Endothelial cell of umbilical vein (primary cell): ENCODE measurements at regions not wholly inside any gene's neighbourhood (a gene's known extent, or its start where the extent isn't known, plus 50 kb on each side); places are given as distances from the start of the nearest gene placed in this dataset.

Experiments used
- BruUV-seq: library from RNA; stranded (reverse); fragments of 400-500 nt; replicated peaks from 2 replicates; lab custom pipeline; 2021; lab: Mats Ljungman, UMichigan
- CTCF ChIA-PET: fragments of 300-600, 350-600 bp; sonication (Branson Sonifier 250); formaldehyde crosslinking; loops from one replicate; lab custom pipeline; 2021; ENCODE audit warnings: antibody characterized with exemption, inconsistent platforms; lab: Charles Lee
- POLR2A ChIA-PET: fragments of 300-600, 350-600 bp; sonication (Branson Sonifier 250); formaldehyde crosslinking; loops from one replicate; lab custom pipeline; 2021; ENCODE audit warnings: antibody characterized with exemption, inconsistent platforms; lab: Charles Lee
- DNase-seq: peaks from one replicate; pipeline ENCODE4 v3.0.0-alpha.2; 2011; ENCODE audit warnings: low read depth, low spot score
- FAIRE-seq: peaks from 2 replicates; lab custom pipeline; 2011; peaks lifted over from hg19 to GRCh38; lab: Jason Lieb, UNC
- H2AFZ ChIP-seq: 2 replicates; pipeline ENCODE4 v1.6.0; 2012; ENCODE audit warnings: low read depth, low read length, control low read depth, inconsistent platforms
- H3K27ac ChIP-seq: 2 replicates; pipeline ENCODE4 v1.5.1; 2011; ENCODE audit warnings: low read depth, mild to moderate bottlenecking, control low read depth, low read length, moderate library complexity; ENCODE audit not compliant: insufficient read depth
- H3K27me3 ChIP-seq, 2 experiments: 2 replicates each; pipeline versions ENCODE4 v1.6.0 to v1.6.1; 2011; ENCODE audit warnings: low read length in 2 of 2, mixed read lengths in 1 of 2; ENCODE audit not compliant: control insufficient read depth in 2 of 2, insufficient read depth in 2 of 2
- H3K36me3 ChIP-seq, 2 experiments: 2 replicates in 1 of 2; 3 replicates in 1 of 2; pipeline ENCODE4 v1.5.1; 2011; ENCODE audit warnings: low read length in 2 of 2, mild to moderate bottlenecking in 1 of 2, moderate library complexity in 1 of 2; ENCODE audit not compliant: control insufficient read depth in 2 of 2, insufficient read depth in 2 of 2; ENCODE audit errors: extremely low read depth in 1 of 2
- H3K4me1 ChIP-seq: 3 replicates; pipeline ENCODE4 v1.5.1; 2011; ENCODE audit warnings: mild to moderate bottlenecking, low read length; ENCODE audit not compliant: control insufficient read depth, insufficient read depth; ENCODE audit errors: extremely low read depth
- H3K4me2 ChIP-seq: 2 replicates; pipeline ENCODE4 v1.6.1; 2011; ENCODE audit warnings: low read length, control low read depth, mixed read lengths; ENCODE audit not compliant: insufficient read depth
- H3K4me3 ChIP-seq, 3 experiments: fragments of 200-600 bp in 1 of 3; sonication (generic), shearing (Covaris generic) in 1 of 3; replicated peaks in 1 of 3; 2 replicates each; pipeline ENCODE4 v1.5.1; 2011 to 2016; ENCODE audit warnings: control low read depth in 3 of 3, low read length in 3 of 3, mild to moderate bottlenecking in 2 of 3, inconsistent platforms in 1 of 3, low read depth in 1 of 3, moderate library complexity in 1 of 3; ENCODE audit not compliant: insufficient read depth in 1 of 3
- H3K79me2 ChIP-seq: 2 replicates; pipeline ENCODE4 v1.6.0; 2012; ENCODE audit warnings: low read length, inconsistent platforms; ENCODE audit not compliant: control insufficient read depth, insufficient read depth
- H3K9ac ChIP-seq: replicated peaks from 2 replicates; pipeline ENCODE3; 2011; ENCODE audit warnings: low read length, control low read depth; ENCODE audit not compliant: insufficient read depth; ENCODE audit errors: extremely low read depth
- H3K9me1 ChIP-seq: replicated peaks from 3 replicates; pipeline ENCODE4 v1.6.0; 2011; ENCODE audit warnings: mild to moderate bottlenecking, low read length; ENCODE audit not compliant: control insufficient read depth, insufficient read depth; ENCODE audit errors: extremely low read depth
- H3K9me3 ChIP-seq: replicated peaks from 2 replicates; pipeline ENCODE4 v1.5.1; 2012; ENCODE audit warnings: low read length, inconsistent platforms; ENCODE audit not compliant: control insufficient read depth, insufficient read depth
- H4K20me1 ChIP-seq: replicated peaks from 2 replicates; pipeline ENCODE3; 2011; ENCODE audit warnings: mild to moderate bottlenecking, low read length; ENCODE audit not compliant: control insufficient read depth, insufficient read depth; ENCODE audit errors: extremely low read depth
- EZH2 ChIP-seq: IDR thresholded peaks from 2 replicates; pipeline ENCODE4 v1.6.1; 2012; ENCODE audit warnings: borderline replicate concordance, low read depth, mild to moderate bottlenecking, moderate library complexity, low read length, inconsistent platforms; ENCODE audit not compliant: severe bottlenecking
- FOS ChIP-seq: IDR thresholded peaks from 2 replicates; pipeline ENCODE4 v1.6.1; 2011; ENCODE audit warnings: mild to moderate bottlenecking, low read length, moderate library complexity, borderline replicate concordance; ENCODE audit not compliant: insufficient read depth
- GATA2 ChIP-seq: IDR thresholded peaks from 2 replicates; pipeline ENCODE4 v1.7.0; 2011; ENCODE audit warnings: low read depth, mild to moderate bottlenecking, moderate library complexity, mixed read lengths, low read length; ENCODE audit not compliant: insufficient read length, insufficient read depth
- JUN ChIP-seq: IDR thresholded peaks from 2 replicates; pipeline ENCODE4 v1.6.1; 2011; ENCODE audit warnings: borderline replicate concordance, low read depth; ENCODE audit not compliant: insufficient read length, insufficient read depth
- MYC ChIP-seq: IDR thresholded peaks from one replicate; pipeline ENCODE4 v1.6.1; 2011; ENCODE audit warnings: mild to moderate bottlenecking, low read depth, low read length
- POLR2A ChIP-seq: IDR thresholded peaks from 2 replicates; pipeline ENCODE4 v1.6.1; 2012; ENCODE audit warnings: low read depth, mild to moderate bottlenecking, control low read depth, low read length
- POLR2AphosphoS5 ChIP-seq: IDR thresholded peaks from 2 replicates; pipeline ENCODE4 v1.6.1; 2012; ENCODE audit warnings: low read depth, mild to moderate bottlenecking, control low read depth, low read length, moderate library complexity; ENCODE audit not compliant: insufficient read depth
- dilution Hi-C: fragments of 300-500 bp; cut with MboI; formaldehyde crosslinking; loops from one replicate; pipeline ENCODE4 v1.15.0; 2019; ENCODE audit warnings: low sequenced_read_pairs; ENCODE audit not compliant: extremely low pct_ligation_motif_present
- intact Hi-C: fragments of 100-400 bp; cut with micrococcal nuclease; formaldehyde crosslinking; loops from one replicate; pipeline ENCODE4 v1.10.0; 2022
- TF ChIP-seq, protein P1 (sequence below): IDR thresholded peaks from 2 replicates; pipeline ENCODE4 v1.6.1; 2011; ENCODE audit not compliant: insufficient read depth, insufficient read length
- TF ChIP-seq, protein P2 (sequence below), 2 donors: IDR thresholded peaks; 1 replicate in 1 of 2; 2 replicates in 1 of 2; pipeline ENCODE4 v1.5.1; 2011; ENCODE audit warnings: low read length in 2 of 2, mild to moderate bottlenecking in 2 of 2, moderate library complexity in 2 of 2, control low read depth in 1 of 2, inconsistent platforms in 1 of 2, low read depth in 1 of 2; ENCODE audit not compliant: insufficient read depth in 1 of 2; ENCODE audit errors: extremely low read depth in 1 of 2

DNA sequence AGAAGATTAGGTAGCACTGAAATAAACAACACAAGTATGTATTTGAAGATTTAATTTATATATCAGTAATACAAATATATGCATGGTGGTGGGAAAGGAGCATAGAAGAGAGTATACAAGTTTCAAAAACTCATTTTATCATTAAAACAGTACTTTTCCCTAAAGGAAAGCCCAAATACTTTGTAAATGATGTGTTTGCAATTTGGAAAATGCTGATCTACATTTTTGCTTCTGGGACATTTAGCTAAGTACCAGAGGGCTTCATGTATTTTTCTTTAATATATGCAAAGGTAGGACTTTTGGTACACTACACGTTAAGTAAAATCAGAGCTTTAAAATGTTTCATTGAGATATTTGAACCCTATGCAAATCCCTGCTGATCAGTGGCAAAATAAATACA lies 1624.2 kb downstream of the SUCLG1 start:
- POLR2A ChIA-PET, result no interaction called here
- no peak for FAIRE-seq

DNA sequence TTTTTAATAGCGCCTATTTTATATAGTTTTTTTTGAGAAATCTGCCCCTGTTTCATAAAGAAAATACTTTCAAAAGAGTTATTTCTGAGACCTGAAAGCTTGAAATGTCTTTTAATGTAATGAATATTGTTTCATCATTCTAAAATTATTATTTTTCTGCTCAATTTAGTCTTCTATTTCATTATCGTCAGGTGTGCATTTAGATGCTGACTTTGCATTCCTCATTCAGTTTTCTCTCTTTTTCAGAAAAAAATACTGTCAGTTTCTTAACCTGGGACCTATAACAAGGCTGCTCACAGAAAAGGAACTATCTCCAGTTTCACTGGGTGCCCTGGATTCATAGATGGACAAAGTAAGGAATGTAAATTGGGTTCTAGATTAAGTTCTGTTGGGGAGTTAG lies 1631.7 kb downstream of the SUCLG1 start:
- Histone ChIP-seq H3K4me2 (no peak overlapping the region), H3K4me1 (no peaks in the 10 kb centered on the region), H3K4me3 (no peak overlapping the region), H3K27ac (no peak overlapping the region), H3K9me3 (no peaks in the 10 kb centered on the region), H3K9ac (no peak overlapping the region), H3K9me1 (no peaks in the 10 kb centered on the region), H3K27me3 (no peaks in the 10 kb centered on the region), H2AFZ (no peak overlapping the region), H3K36me3 (no peaks in the 10 kb centered on the region), H4K20me1 (no peaks in the 10 kb centered on the region), H3K79me2 (no peaks in the 10 kb centered on the region)
- BruUV-seq, result no TSS peak
- FAIRE-seq (no peak), DNase-seq (no peak)
- ChIA-PET POLR2A (no interaction called here), CTCF (no interaction called here)
- TF ChIP-seq JUN (no peak), FOS (no peak), EZH2 (no peak), GATA2 (no peak), MYC (no peak), POLR2AphosphoS5 (no peak), POLR2A (no peak)
- TF ChIP-seq, protein P1, sequence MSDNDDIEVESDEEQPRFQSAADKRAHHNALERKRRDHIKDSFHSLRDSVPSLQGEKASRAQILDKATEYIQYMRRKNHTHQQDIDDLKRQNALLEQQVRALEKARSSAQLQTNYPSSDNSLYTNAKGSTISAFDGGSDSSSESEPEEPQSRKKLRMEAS, result no peak
- TF ChIP-seq, protein P2, sequence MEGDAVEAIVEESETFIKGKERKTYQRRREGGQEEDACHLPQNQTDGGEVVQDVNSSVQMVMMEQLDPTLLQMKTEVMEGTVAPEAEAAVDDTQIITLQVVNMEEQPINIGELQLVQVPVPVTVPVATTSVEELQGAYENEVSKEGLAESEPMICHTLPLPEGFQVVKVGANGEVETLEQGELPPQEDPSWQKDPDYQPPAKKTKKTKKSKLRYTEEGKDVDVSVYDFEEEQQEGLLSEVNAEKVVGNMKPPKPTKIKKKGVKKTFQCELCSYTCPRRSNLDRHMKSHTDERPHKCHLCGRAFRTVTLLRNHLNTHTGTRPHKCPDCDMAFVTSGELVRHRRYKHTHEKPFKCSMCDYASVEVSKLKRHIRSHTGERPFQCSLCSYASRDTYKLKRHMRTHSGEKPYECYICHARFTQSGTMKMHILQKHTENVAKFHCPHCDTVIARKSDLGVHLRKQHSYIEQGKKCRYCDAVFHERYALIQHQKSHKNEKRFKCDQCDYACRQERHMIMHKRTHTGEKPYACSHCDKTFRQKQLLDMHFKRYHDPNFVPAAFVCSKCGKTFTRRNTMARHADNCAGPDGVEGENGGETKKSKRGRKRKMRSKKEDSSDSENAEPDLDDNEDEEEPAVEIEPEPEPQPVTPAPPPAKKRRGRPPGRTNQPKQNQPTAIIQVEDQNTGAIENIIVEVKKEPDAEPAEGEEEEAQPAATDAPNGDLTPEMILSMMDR (IDR thresholded peaks at IDR 0.05; ENCODE audit: extremely low read depth in 1 of 2, insufficient read depth in 1 of 2, low read depth in 1 of 2, low read length in 2 of 2), result no peak
- intact Hi-C loops, result no loop called here
- dilution Hi-C loops, result no loop called here

More for the DNA sequence above, 1624.2 kb downstream of the SUCLG1 start:
- H3K9me1 ChIP-seq, result no peaks in the 10 kb centered on the region
- no peaks in the 10 kb centered on the region for H3K9me3 ChIP-seq
- dilution Hi-C loops (no loop called here), intact Hi-C loops (no loop called here)
- H3K4me1 ChIP-seq, result no peaks in the 10 kb centered on the region
- H2AFZ ChIP-seq, result no peak overlapping the region
- CTCF ChIA-PET, result interaction anchor here (0.6 kb wide), 1 partner anchor 1153 kb away, joined by 3 read pairs; no protein-coding TSS in a partner anchor
- TF ChIP-seq, protein P2 (IDR thresholded peaks at IDR 0.05; ENCODE audit: extremely low read depth in 1 of 2, insufficient read depth in 1 of 2, low read depth in 1 of 2, low read length in 2 of 2), result no peak
- TF ChIP-seq GATA2 (no peak), POLR2A (no peak), JUN (no peak)
- TF ChIP-seq, protein P1, result no peak
- no peaks in the 10 kb centered on the region for H3K27me3 ChIP-seq
- DNase-seq, result no peak
- H4K20me1 ChIP-seq, result no peaks in the 10 kb centered on the region
- no peak overlapping the region for H3K27ac ChIP-seq
- no TSS peak for BruUV-seq
- H3K79me2 ChIP-seq, result no peaks in the 10 kb centered on the region
- H3K4me2 ChIP-seq, result no peak overlapping the region
- H3K36me3 ChIP-seq, result no peaks in the 10 kb centered on the region
- no peak overlapping the region for H3K9ac ChIP-seq
- H3K4me3 ChIP-seq, result no peak overlapping the region
